GM12865 (cell line): ENCODE measurements at regions not wholly inside any gene's neighbourhood (a gene's known extent, or its start where the extent isn't known, plus 50 kb on each side); places are given as distances from the start of the nearest gene placed in this dataset.

Experiments
- DNase-seq: peaks from one replicate; pipeline ENCODE4 v3.0.0; 2010; ENCODE audit warnings: low read depth
- H3K4me3 ChIP-seq: 2 replicates; pipeline ENCODE4 v1.5.1; 2011; ENCODE audit warnings: mild to moderate bottlenecking, low read depth, low read length, control low read depth
- TF ChIP-seq, protein P1 (sequence below): IDR thresholded peaks from 2 replicates; pipeline ENCODE4 v1.5.1; 2011; ENCODE audit warnings: low read length, control low read depth, low read depth, inconsistent platforms; ENCODE audit not compliant: insufficient read depth; ENCODE audit errors: missing control alignments

DNA sequence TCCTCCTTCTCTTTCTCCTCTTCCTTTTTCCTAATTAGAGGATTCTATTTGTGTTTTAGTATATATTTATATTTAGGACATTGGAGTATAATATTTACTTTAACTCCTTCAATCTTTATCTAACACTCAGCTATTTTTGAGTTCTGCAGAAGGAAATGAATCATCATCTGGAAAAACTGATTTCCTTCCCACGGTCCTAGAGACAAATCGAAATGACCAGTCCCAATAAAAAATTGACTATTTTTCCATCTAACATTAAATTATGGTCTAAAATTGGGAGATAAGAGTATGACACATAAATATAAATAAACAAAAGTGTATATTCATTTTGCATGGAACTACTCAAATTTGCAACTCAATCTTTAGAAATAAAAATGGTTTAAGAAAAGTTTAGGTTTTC, 167.4 kb downstream of the TMTC3 start:
- no peak for DNase-seq
- TF ChIP-seq, protein P1, sequence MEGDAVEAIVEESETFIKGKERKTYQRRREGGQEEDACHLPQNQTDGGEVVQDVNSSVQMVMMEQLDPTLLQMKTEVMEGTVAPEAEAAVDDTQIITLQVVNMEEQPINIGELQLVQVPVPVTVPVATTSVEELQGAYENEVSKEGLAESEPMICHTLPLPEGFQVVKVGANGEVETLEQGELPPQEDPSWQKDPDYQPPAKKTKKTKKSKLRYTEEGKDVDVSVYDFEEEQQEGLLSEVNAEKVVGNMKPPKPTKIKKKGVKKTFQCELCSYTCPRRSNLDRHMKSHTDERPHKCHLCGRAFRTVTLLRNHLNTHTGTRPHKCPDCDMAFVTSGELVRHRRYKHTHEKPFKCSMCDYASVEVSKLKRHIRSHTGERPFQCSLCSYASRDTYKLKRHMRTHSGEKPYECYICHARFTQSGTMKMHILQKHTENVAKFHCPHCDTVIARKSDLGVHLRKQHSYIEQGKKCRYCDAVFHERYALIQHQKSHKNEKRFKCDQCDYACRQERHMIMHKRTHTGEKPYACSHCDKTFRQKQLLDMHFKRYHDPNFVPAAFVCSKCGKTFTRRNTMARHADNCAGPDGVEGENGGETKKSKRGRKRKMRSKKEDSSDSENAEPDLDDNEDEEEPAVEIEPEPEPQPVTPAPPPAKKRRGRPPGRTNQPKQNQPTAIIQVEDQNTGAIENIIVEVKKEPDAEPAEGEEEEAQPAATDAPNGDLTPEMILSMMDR, result no peak
- H3K4me3 ChIP-seq, result no peak overlapping the region

DNA sequence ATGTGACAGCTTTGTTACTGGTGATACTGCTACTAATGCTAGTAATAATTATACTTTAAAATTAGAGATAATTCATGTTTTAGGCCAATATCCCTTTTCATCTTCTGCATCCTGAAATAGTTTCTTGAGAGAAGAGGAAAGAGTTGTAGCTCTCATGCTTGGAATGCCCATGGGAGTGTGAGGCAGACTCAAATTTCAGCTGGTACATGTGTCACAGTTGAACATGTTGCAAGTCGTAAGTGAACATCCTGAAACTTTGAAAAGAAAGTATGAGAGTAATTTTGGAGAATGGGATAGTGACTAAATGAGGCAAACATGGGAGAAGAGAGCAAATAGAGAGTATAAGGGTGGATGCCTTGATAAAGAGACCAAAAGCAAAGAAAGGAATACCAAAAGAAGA, 168.0 kb downstream of the TMTC3 start:
- TF ChIP-seq, protein P1, result no peak
- H3K4me3 ChIP-seq, result no peak overlapping the region
- DNase-seq, result no peak

DNA sequence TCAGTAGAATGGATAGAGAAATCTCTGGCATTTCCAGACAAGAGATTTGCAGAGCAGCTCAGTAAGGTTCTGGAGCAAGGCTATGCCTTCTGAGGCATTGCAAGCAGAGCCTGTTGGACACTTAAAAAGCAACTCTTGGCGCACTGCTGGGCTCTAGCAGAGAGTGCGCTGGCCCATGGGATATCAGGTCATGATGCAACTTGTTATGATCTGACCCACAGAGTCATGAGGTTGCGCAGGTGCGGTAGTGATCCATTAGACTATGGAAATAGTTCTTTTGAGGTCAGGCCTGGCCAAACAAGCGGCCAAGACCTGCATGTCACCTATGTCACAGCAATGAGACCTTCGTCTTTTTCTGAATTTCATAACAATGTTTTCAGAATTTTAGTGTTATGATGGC, 168.6 kb downstream of the TMTC3 start:
- no peak overlapping the region for H3K4me3 ChIP-seq
- TF ChIP-seq, protein P1, result no peak
- no peak for DNase-seq

DNA sequence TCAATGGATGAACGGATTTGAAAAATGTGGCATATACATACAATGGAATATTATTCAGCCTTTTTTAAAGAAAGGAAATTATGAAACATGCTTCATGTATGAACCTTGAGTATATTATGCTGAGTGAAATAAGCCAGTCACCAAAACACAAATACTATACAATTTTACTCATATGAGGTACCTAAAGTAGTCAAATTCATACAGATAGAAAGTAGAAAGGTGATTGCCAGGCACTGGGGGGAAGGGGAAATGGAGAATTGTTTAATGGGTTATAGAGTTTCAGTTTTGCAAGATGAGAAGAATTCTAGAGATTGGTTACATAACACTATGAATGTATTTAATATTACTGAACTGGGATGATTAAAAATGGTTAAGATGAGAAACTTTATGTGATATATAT, 171.4 kb downstream of the TMTC3 start:
- no peak for DNase-seq
- no peak overlapping the region for H3K4me3 ChIP-seq
- TF ChIP-seq, protein P1, result no peak

DNA sequence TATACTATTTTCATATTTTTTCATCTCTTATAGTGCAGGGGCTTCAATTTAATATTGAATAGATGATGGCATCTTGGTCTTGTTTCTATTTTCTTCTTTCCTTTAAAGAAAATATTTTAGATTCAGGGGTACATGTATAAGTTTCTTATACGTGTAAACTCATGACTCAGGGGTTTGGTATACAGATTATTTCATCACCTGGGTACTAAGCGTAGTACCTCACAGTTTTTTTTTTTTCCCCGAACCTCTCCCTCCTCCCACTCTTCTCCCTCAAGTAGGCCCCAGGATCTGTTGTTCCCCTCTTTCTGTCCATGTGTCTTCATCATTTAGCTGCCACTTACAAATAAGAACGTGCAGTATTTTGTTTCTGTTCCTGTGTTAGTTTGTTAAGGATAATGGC, 172.6 kb downstream of the TMTC3 start:
- H3K4me3 ChIP-seq, result no peak overlapping the region
- TF ChIP-seq, protein P1, result no peak
- DNase-seq, result no peak

DNA sequence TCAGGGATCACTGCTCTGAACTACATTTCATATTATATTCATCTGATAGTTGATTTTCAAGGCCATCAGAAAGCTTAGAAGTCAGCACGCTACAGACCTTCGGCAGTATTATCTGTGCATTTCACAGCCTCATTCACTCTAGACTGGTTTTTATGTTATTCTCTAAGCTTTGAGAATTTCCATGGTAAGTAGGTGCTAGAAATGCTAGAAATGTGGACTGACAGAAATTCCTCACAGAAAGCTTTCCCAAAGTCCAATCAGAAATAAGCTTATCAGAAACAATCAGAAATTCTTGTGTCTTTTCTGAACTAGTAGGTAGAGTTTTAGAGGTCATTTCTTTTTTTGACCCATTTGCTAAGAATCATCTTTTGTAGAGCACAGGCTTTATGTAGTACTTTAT, 176.6 kb downstream of the TMTC3 start:
- no peak for DNase-seq
- no peak overlapping the region for H3K4me3 ChIP-seq
- TF ChIP-seq, protein P1, result no peak

DNA sequence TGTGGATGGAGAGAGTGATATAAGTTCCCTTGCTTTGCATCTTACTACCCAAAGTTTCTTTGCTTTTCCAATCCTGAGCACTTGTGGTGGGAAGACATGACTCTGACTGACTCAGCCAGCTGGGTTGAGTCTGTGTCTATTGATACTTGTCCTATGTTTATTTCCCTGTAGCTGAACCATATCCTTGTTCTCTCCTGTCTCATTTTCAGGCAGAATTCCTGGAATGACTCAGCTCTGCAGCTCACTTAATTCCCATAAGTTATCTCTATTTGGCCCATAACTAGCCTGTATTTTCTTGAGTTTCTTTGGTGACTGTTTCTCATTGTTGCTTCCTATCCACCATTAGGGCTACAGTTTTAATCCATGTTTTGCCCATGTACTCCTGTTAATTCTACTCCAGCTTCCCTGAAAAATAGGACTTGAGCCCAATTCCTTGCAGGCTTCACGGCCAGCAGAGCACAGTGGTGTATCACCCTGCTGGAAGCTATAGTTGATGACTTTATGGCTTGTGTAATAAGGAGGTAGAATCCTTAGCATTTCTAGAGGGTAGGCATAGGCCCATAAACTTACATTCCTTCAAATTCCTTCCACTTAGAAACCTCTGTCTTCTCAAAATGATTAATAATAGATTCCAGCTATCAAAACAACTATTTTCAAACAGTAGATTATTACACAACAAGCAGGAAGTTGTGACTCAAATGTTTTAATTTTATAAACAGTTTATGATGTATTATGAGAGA, 183.1 kb downstream of the TMTC3 start:
- no peak for DNase-seq

More for the DNA sequence above, 183.1 kb downstream of the TMTC3 start:
- no peak overlapping the region for H3K4me3 ChIP-seq
- TF ChIP-seq, protein P1, result no peak
